GM18508 (cell line): ENCODE measurements at regions not wholly inside any gene's neighbourhood (a gene's known extent, or its start where the extent isn't known, plus 50 kb on each side); places are given as distances from the start of the nearest gene placed in this dataset.

Source experiments
- ATAC-seq: cut with Tn5 transposase; IDR thresholded peaks from one replicate; pipeline ENCODE4 v1.9.1; 2021; ENCODE audit warnings: moderate number of reproducible peaks; ENCODE audit not compliant: insufficient read depth, unreplicated experiment

GRCh38 chr17:77407321-77408277, 266.8 kb downstream of the SEC14L1 start:
- ATAC-seq, result no peak

DNA sequence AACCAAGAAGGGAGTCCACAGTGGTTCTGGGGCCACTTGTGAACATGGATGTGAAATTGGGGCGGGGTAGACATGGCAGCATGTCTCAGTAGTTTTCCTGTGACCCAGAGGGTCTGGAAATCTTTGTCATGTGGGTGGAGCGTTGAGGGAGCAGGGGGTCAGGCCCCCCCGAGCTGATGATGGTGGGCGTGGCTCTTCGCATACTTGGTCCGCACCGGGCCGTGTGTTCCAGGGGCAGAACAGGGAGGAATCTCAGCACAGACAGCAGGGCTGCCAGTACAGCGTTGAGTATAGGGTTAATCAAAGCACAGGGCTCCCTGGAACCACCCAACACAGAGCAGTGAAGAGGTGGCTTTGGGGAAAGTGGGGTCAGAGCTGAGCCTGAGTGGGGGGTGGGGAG, 267.5 kb downstream of the SEC14L1 start:
- ATAC-seq, result no peak

DNA sequence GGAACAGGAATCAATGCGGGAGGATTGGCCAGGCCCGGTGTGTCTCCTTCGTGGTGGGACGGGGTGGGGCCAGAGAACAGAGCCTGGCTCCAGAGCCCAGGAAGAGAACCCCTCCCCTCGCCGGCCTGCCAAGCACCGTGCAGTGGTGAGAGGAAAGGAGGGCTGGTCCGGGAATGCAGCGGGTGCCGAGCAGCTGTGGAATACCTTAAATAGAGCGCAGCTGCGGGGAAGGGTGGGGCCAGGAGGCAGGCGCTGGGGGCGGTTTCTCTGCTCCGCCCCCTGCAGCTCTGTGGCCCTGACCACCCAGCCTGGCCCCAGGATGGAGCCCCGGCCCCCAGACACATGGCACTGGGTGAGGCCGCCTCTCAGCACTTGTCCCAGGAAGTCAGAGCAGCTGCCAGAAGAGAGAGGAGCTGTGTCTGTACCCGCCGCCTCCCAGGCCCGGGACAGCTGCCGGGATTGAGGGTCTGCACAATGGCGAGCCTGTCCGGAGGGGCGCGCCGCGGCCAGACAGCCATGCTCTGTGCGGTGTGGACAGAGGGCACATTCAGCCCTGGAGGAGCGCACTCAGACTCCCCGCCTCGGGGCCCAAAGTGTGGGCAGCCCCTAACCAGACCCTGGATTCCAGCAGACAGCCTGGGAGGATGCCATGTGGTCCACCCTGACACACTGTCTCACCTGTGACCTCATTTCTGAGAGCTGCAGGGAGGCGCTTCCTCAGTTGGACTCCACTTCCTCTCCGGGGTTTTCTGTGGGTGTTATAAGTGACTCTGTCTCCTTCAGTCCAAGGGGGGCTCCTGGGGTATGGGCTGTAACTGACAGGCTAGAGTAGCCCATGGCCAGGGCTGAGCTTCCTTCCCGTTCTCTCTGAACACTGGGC, 268.8 kb downstream of the SEC14L1 start:
- no peak for ATAC-seq

DNA sequence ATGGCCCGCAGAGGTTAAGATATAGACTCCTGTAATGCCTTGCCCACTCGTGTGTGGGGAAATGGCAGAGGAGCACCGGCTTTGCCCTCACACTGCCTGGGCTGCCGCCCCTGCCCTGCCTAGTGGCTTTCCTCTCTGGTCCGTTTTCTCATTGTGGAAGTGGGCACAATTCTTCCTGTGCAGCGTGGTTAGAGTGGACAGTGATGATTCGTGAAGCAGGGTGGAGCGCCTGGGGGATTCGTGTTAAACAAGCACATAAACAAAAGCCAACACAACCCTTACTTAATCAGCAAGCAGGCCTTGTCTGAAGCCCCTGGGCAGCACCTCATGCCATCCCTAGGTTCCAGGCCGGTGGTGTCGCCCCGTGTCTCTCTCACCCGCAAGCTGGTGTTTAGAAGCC, 269.7 kb downstream of the SEC14L1 start:
- no peak for ATAC-seq

DNA sequence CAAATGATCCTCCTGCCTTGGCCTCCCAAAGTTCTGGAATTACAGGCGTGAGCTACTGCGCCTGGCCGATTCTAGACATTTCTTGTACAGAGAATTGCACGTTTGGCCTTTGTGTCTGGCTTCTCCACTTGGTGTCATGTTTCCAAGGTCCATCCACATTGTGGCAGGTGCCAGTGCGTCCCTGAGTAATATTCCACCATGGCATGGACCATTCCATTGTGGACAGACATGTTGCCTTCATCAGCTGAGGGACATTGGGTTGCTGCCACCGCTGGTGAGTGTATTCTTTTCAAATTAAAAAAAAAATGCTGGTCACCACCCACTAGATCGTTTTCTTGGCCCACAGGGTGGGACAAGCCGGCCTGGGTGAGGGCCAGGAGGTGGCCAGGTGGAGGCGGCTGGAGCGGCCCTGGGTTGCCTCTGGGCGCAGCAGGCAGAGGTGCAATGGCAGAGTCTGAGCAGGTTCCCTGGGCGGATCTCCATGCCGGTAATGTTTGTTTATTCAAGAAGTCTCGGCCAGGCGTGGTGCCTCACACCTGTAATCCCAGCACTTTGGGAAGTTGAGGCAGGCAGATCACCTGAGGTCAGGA, 274.1 kb downstream of the SEC14L1 start:
- ATAC-seq, result no peak

- no peak for ATAC-seq
These were observed 275.4 kb downstream of the SEC14L1 start for GRCh38 chr17:77416105-77416713.

DNA sequence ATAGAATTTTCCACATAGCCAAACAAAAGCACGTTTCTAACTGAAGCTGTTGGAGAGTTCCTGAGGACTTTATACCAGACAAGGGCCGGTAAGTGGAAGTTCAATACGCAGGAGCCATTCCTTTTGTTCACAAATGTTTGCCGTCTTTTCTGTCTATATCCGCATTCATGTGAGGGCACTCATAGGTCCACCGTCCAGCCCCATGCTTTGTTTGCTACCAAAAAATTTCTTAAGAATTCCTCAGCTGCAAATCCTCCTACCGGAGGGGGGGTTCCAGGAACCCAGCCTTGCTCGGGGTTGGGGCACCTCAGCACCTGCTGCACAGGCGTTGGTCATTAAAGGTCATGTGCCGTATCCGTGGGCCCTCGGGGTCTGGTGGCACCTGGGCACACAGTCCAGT, 276.8 kb downstream of the SEC14L1 start:
- ATAC-seq, result no peak

DNA sequence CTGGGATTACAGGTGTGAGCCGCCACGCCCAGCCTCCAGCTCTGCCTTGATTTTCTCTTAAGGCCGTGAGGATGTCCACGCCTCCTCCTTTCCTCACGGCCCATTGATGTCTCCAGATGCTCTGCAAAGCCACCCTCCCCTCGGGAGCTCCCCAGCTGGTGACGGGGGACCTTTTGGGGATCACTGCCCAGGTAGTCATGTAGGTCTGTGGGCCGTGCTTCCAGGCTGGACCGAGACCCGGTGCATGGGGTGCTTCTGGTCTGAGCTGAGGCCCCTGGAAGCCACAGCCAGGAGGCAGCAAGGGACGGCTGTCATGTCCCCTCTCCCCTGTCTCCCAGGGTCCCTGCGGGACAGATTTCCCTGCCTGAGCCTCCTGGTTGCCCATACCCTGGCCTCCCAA, 277.8 kb downstream of the SEC14L1 start:
- no peak for ATAC-seq

- no peak for ATAC-seq
These were observed 278.3 kb downstream of the SEC14L1 start for GRCh38 chr17:77419095-77419494.

GRCh38 chr17:77419547-77420094, 278.9 kb downstream of the SEC14L1 start:
- no peak for ATAC-seq

DNA sequence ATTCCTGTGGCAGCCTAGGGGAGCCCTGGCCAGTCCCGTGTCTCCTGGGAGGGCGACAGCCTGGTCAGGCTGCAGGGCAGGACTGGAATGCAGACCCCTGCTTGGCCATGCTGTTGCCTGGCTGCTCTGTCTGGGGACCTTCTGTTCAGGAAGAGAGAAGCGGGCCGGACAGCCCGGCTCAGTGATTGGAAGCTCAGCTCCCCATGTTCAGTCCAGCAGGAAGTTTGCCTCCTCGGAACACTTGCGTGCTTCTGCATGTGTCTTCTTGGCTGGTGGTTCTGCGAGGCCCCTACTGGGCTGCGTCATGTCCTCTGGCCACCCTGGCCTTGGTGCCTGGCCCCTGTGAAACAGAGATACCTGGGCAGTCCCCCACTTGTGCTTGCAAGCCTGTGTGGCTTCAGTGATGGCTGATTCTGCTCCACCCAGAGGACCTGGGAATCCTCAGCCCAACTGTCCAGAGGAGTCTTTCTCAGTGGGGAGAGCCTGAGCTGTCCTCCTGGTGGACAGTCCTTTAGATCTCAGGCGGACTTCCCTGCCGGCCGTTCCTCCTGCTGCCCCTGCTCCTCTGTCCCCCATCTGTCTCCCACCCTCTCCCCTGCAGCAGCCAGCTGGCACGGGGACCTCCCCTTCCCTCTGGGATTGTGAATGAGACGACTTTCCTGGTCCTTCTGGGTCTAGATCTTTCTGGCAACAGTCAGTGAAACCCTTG, 279.5 kb downstream of the SEC14L1 start:
- ATAC-seq, result no peak

- ATAC-seq, result no peak
These were observed 280.2 kb downstream of the SEC14L1 start for GRCh38 chr17:77420804-77421629.

DNA sequence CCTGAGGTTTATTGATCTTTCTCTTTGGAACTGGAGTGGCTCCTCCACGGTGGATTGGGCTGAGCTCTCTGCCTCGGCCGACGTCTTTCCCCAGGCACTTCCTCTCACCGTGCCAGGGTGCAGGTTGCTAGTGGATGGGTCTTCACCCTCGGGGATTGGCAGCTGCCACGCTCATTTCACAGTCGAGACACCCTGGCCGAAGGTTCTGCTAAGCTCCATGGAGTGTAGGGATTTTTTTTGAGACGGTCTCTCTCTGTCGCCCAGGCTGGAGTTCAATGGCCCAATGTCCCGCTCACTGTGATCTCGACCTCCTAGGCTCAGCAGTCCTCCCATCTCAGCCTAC, 280.8 kb downstream of the SEC14L1 start:
- ATAC-seq, result no peak

DNA sequence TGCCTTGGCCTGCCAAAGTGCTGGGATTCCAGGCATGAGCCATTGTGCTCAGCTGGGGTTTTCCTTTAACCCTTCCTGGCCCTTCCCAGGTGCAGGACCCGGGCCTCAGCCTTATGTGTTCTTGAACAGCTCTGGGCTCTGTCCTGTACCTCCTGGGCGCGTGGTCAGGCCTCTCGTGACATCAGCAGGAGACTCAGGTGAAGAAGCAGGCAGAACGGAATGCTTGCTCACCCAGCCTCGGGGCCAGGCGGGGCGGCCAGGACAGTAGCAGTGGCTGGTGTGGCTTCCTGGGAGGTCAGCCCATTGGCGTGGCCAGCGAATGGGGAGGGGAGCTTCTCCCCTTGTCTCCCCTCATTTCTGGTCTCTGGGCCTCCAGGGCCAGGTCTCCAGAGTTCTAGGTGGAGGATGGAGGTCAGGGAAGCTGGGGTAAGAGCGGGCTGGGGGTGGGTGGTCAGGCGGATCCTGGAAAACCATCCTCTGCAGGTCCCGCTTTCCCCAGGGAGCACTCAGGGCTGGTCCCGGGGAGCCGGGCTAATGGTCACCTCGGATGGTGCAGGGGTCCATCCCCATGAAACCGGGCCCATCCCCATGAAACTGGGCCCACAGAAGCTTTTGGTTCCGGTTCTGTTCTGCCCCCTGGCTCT, 281.5 kb downstream of the SEC14L1 start:
- ATAC-seq, result no peak

GRCh38 chr17:77422748-77423113, 282.0 kb downstream of the SEC14L1 start:
- ATAC-seq, result no peak

DNA sequence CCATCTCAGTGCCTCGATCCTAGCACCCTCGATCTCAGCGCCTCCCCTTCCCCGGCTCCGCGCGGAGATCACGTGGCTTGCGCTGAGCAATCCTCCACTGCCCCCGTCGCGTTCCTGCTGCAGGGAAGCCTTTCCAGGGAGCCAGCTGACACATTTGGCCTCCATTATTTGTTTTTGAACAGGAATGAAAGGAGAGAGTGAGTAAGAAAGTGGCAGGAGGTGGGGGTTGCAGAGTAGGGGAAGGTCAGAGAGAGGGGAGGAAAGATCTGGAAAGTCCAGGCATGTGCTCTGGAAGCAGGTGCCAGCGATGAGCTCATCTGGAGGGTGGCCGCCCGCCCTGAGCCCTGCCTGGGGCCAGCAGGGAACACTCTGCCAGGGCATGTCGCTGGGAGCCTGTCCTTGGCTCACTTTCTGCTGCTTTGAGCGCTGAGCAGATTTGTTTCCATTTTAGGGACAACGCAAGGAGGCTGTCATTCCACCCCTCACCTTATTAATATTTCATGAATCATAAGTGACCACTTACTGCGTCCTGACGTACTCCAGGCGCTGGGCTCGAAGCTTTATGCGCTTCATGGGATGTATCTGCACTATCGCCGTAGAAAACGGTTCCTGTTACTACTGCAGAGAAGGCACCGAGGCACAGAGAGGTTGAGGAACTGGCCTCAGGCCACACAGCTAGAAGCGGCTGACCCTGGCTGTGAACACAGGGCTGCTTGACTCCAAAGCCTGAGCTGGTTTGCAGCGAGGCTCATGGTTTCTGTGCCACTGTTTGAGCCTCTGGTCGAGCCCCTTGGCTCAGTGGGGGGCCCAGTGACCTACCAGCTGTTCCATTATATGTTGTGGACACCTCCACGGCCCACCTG, 283.1 kb downstream of the SEC14L1 start:
- no peak for ATAC-seq

DNA sequence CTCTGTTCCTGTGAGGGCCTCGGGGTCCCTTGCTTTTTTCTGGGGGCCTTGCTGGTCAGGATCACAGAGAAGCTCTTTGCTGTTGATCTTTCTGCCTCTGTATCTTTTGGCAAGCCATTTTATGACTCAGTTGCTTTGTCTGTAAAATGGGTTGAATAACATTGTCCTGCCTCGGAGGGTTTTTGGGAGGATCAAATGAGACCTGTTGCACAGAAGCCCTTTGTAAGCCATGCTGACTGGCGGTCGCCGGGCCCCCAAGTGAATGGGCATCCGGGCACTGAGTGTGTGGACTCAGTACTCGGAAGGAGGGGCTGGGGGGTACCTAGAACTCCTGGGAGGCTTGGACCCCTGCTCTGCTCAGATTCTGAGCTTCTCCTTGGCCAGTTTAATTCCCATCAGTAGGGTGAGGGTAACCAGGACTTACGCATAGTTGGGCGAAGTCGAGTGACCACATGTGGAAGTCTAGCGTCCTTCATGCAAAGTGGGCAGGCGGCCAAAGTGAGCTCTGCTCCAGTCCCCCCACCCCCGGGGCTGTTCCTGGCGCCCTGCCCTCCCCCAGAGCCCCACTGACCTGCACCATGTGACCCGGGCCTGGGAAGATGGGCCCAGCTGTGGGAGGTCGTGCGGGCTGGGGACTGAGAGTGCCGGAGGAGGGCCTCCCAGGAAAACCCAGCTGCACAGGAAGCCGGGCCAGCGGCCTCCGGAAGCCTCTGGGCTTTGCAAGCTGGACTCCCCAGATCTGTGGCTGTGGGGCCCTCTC, 284.0 kb downstream of the SEC14L1 start:
- no peak for ATAC-seq
